BE2C (cell line): ENCODE measurements at regions not wholly inside any gene's neighbourhood (a gene's known extent, or its start where the extent isn't known, plus 50 kb on each side); places are given as distances from the start of the nearest gene placed in this dataset.

Source experiments
- DNase-seq: peaks from one replicate; pipeline ENCODE4 v3.0.0-alpha.2; 2020
- H3K27me3 ChIP-seq: fragments of 250-450 bp; sonication (Bioruptor Pico); 2 replicates; pipeline ENCODE4 v1.5.1; 2020; ENCODE audit warnings: mild to moderate bottlenecking
- H3K36me3 ChIP-seq: fragments of 250-450 bp; sonication (Bioruptor Pico); 2 replicates; pipeline ENCODE4 v1.5.1; 2020; ENCODE audit warnings: mild to moderate bottlenecking
- H3K4me1 ChIP-seq: fragments of 250-450 bp; sonication (Bioruptor Pico); 2 replicates; pipeline ENCODE4 v1.5.1; 2020
- H3K4me3 ChIP-seq: 2 replicates; pipeline ENCODE4 v1.5.1; 2011; ENCODE audit warnings: low read depth, low read length
- H3K9me3 ChIP-seq: fragments of 250-450 bp; sonication (Bioruptor Pico); 2 replicates; pipeline ENCODE4 v1.5.1; 2020
- TF ChIP-seq, protein P1 (sequence below): IDR thresholded peaks from 2 replicates; pipeline ENCODE4 v1.5.1; 2012; ENCODE audit warnings: mild to moderate bottlenecking, low read depth, low read length

DNA sequence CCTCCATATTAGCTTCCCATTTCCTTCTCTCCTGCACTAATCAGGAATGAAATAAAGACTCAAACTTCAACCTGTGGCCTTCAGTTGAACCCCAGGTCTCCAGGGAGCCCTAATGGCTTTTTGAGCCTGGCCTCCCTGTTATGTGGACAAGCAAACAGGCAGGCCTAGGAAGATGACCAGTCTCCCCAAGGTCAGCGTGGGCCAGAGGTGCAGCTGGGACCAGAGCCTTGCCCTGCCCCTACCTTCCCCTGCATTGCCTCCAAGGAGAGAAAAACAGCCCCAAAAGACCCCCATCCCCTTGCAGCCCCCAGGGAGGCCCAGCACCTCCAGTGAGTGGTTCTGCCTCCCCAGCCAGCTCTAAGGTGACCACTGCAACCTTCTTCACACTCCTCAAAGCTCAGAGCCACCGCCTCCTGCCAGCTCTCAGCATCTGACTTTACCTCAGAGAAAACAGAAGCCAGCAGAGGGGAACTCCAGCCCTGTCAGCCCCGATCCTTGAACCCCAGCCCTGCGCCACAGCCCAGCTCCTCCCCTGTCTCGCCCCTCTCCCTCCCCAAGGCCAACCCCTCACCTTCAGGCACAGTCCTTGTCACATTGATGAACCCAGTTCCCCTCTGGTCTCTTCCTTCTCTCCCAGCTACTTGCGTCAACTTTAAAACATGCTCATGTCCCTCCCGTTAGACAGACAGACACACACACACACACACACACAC, 59.5 kb upstream of the ID2 start:
- no peak for DNase-seq
- H3K27me3 ChIP-seq = no peaks in the 10 kb centered on the region
- H3K4me1 ChIP-seq = peaks cover 11% of the 10 kb centered on the region
- H3K9me3 ChIP-seq = no peaks in the 10 kb centered on the region
- no peak overlapping the region for H3K4me3 ChIP-seq
- TF ChIP-seq, protein P1, sequence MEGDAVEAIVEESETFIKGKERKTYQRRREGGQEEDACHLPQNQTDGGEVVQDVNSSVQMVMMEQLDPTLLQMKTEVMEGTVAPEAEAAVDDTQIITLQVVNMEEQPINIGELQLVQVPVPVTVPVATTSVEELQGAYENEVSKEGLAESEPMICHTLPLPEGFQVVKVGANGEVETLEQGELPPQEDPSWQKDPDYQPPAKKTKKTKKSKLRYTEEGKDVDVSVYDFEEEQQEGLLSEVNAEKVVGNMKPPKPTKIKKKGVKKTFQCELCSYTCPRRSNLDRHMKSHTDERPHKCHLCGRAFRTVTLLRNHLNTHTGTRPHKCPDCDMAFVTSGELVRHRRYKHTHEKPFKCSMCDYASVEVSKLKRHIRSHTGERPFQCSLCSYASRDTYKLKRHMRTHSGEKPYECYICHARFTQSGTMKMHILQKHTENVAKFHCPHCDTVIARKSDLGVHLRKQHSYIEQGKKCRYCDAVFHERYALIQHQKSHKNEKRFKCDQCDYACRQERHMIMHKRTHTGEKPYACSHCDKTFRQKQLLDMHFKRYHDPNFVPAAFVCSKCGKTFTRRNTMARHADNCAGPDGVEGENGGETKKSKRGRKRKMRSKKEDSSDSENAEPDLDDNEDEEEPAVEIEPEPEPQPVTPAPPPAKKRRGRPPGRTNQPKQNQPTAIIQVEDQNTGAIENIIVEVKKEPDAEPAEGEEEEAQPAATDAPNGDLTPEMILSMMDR = no peak
- no peaks in the 10 kb centered on the region for H3K36me3 ChIP-seq

DNA sequence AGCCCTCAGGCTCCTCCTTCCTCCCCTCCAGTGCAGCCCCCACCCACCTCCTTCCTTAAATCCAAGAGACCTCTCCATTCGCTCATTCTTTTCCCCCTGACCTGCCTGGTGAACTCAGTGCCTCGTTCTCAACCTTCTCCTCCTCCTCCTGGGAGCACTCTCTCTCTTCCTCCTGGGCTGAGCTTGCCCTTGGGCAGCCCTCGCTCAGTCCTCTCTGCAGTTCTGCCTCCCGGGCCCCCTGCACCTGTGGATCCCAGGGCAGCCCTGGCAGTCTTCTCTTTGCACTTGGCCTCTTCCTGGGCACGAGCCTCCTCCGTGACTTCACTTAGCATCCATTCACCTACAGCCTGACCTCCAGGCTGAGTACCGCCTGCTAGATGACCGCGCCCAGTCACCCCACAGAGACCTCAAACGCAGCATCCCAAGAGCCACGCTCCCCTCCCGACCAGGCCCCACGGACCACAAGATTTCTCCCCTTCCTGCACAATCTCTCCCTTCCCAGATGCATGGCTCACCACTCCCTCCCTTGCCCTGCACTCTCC, 58.9 kb upstream of the ID2 start:
- Histone ChIP-seq H3K27me3 (no peaks in the 10 kb centered on the region), H3K4me1 (peaks cover 11% of the 10 kb centered on the region), H3K4me3 (no peak overlapping the region), H3K36me3 (no peaks in the 10 kb centered on the region), H3K9me3 (no peaks in the 10 kb centered on the region)
- no peak for DNase-seq
- TF ChIP-seq, protein P1 = no peak

DNA sequence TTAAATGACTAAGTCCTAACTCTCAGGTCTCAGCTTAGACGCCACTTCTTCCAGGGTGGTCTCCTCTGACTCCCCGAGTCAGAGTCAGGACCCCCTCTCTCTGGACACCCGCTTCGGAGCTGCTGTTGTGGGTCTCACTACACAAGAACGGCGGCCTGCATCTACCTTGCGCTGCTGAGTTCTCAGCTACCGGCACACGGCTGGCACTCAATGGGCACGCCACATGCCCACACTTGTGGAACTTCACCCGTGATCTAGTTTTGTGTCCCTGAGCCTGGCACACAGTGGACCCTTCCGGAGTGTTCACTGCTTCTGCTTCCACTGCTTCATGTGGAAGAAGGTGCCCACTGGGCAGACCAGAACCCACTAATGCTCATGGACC, 58.3 kb upstream of the ID2 start:
- no peaks in the 10 kb centered on the region for H3K9me3 ChIP-seq
- TF ChIP-seq, protein P1 = no peak
- H3K27me3 ChIP-seq = no peaks in the 10 kb centered on the region
- no peak for DNase-seq
- H3K4me3 ChIP-seq = no peak overlapping the region
- peaks cover 11% of the 10 kb centered on the region for H3K4me1 ChIP-seq
- H3K36me3 ChIP-seq = no peaks in the 10 kb centered on the region

DNA sequence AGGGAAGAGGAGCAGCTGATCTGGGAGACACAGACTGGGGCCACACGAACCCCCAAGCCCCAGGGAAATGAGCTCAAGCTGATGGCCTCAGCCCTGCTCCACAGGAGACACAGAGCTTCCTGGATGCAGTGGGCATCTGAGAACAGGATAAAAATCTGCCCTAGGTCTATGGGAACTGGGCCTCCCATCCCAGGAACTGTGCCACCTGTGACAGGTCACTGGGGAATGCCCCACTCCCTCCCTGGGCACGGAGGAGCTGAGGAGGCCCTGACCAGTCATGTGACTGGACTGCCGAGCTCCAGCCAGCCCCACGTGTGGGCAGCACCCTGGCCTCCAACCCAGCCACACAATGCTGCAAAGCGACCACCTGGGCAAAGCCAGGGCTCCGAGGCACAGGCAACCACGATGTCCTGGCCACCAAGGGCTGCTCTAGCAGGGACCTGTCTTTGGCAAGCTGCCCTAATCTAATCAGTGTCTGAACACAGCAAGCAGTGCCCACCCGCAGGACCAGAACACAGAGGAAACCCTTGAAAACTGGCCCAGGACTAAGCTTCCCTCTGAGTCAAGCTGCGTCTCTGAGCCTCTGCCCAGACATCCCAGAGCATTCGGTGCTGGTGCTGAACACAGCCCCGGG, 57.8 kb upstream of the ID2 start:
- TF ChIP-seq, protein P1 = no peak
- Histone ChIP-seq H3K4me1 (peaks cover 11% of the 10 kb centered on the region), H3K36me3 (no peaks in the 10 kb centered on the region), H3K4me3 (no peak overlapping the region), H3K27me3 (no peaks in the 10 kb centered on the region), H3K9me3 (no peaks in the 10 kb centered on the region)
- DNase-seq = peak; percentile 55

DNA sequence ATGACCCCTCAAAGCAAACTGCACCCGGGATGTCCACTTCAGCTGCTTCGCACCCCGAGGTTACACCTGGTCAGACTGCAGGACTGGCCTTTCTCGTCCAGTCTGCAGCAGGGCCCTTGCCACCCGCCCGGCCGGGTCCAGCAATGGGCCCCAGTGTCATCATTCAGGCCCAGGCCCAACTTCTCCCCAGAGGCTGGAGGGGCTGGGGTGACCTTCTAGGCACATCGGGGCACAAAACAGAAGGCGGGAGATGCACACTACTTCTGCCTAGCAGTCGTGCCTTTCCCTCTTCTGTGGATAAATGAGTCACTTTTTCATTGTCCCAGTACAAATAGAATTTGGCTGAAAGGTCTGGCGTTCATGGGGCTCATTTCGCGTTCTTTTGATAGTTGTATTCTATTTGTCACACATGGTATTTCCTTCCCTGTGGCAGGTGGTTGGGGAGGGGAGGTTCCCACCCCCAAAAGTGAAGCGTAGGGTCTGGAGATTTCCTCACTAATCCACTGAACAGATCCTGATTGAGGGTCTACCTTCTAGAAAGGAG, 56.9 kb upstream of the ID2 start:
- H3K4me1 ChIP-seq = peaks cover 11% of the 10 kb centered on the region
- no peaks in the 10 kb centered on the region for H3K36me3 ChIP-seq

More for the DNA sequence above, 56.9 kb upstream of the ID2 start:
- DNase-seq = no peak
- H3K27me3 ChIP-seq = no peaks in the 10 kb centered on the region
- no peak overlapping the region for H3K4me3 ChIP-seq
- TF ChIP-seq, protein P1 = no peak
- no peaks in the 10 kb centered on the region for H3K9me3 ChIP-seq
